Ascending aorta (tissue), 2 donors: ENCODE measurements at regions not wholly inside any gene's neighbourhood (a gene's known extent, or its start where the extent isn't known, plus 50 kb on each side); places are given as distances from the start of the nearest gene placed in this dataset.

Experiments
- DNase-seq, 2 donors: peaks; one replicate each; pipeline ENCODE4 v3.0.0-alpha.2; 2019; ENCODE audit warnings: low spot score in 2 of 2
- H3K27ac ChIP-seq, 2 donors: fragments of 200-600 bp; sonication (generic); one replicate each; pipeline ENCODE4 v1.5.1; 2016 to 2017; ENCODE audit warnings: mild to moderate bottlenecking in 1 of 2
- H3K27me3 ChIP-seq: fragments of 200-600 bp; sonication (generic); one replicate; pipeline ENCODE4 v1.5.1; 2017
- H3K36me3 ChIP-seq, 2 donors: fragments of 200-600 bp; sonication (generic); one replicate each; pipeline ENCODE4 v1.5.1; 2016
- H3K4me1 ChIP-seq, 2 donors: fragments of 200-600 bp; sonication (generic); one replicate each; pipeline ENCODE4 v1.5.1; 2016 to 2017; ENCODE audit warnings: mild to moderate bottlenecking in 1 of 2
- H3K4me3 ChIP-seq, 2 donors: fragments of 200-600 bp; sonication (generic); one replicate each; pipeline ENCODE4 v1.5.1; 2016 to 2017; ENCODE audit warnings: mild to moderate bottlenecking in 1 of 2
- H3K9me3 ChIP-seq, 2 donors: fragments of 200-600 bp; sonication (generic); one replicate each; pipeline ENCODE4 v1.5.1; 2016
- intact Hi-C: fragments of 100-400 bp; cut with DNase I; formaldehyde crosslinking; loops from one replicate; pipeline ENCODE4 v1.15.1; 2023
- TF ChIP-seq, protein P1 (sequence below), 3 experiments: fragments of 200-600 bp in 2 of 3; fragments of 450-650 bp in 1 of 3; sonication (generic) in 2 of 3; IDR thresholded peaks; one replicate each; pipeline ENCODE4 v1.5.1; 2016 to 2019; ENCODE audit warnings: antibody characterized with exemption in 3 of 3, mild to moderate bottlenecking in 1 of 3, moderate library complexity in 1 of 3

DNA sequence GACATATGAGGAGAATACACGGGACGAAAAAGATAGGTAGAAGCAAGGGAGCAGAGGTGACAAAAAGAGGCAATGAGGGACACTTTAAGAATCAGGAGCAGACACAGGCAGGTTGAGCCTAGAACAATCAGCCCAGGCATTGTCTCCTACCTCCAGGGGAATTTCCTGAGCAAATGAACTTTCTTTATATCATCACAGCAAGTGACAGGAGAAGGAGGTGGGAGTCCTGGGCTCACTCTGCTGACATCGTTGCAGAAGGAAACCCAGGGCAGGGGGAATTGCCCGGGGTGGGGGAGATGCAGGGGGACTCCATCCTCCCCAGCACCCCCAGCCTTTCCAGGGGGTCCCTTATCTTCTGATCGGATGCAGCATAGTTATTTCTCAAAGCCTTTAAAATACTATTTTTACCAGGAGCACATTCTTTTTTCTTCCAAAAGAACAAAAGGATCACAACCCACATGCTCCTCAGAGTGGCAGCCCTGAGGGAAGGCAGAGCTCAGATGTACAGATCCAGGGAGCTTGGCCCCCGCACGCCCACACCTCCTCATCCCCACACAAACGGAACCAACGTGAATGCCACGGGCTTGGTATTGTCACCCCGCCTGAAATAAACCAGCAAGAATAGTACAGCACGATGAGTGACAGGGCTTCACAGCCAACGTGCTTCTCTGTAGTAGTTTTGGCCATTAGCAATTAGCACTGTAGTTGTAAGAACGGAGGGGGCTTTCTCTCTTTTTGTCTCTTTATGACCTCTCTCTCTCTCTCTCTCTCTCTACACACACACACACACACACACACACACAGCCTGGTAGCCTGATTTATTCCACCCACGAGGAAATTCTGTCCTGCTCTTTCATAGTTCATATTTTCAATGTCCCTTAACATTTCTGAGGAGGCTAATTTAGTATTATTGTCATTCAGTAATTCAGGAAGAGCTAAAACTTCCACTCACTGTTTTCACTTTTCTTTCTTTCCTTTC is 169.5 kb upstream of the UBL3 start:
- Histone ChIP-seq H3K36me3 (no peaks in the 10 kb centered on the region), H3K9me3 (no peaks in the 10 kb centered on the region), H3K27me3 (no peaks in the 10 kb centered on the region), H3K4me1 (no peaks in the 10 kb centered on the region), H3K4me3 (no peak overlapping the region), H3K27ac (no peak overlapping the region)
- TF ChIP-seq, protein P1, sequence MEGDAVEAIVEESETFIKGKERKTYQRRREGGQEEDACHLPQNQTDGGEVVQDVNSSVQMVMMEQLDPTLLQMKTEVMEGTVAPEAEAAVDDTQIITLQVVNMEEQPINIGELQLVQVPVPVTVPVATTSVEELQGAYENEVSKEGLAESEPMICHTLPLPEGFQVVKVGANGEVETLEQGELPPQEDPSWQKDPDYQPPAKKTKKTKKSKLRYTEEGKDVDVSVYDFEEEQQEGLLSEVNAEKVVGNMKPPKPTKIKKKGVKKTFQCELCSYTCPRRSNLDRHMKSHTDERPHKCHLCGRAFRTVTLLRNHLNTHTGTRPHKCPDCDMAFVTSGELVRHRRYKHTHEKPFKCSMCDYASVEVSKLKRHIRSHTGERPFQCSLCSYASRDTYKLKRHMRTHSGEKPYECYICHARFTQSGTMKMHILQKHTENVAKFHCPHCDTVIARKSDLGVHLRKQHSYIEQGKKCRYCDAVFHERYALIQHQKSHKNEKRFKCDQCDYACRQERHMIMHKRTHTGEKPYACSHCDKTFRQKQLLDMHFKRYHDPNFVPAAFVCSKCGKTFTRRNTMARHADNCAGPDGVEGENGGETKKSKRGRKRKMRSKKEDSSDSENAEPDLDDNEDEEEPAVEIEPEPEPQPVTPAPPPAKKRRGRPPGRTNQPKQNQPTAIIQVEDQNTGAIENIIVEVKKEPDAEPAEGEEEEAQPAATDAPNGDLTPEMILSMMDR (IDR thresholded peaks at IDR 0.05), result no peak
- DNase-seq, result no peak
- intact Hi-C loops, result no loop called here

DNA sequence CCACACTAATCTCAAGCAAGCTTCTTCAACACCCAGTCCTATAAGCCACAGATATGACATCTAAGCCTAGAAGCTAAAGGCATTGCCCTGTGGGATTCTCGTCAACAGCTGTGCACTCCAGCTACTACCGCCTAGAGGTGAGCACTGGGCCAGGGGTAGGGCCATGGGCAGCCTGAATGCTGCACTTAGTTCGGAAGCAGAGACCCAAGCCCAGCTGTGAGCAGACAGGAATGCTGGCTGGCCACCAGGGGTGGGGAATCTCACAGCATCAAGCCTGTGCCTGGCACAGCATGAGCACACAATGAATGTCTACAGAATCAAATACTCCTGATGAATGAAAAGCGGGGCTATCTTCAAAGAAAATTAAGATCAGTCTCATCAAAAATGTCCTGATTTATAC is 167.5 kb upstream of the UBL3 start:
- H3K4me3 ChIP-seq, result no peak overlapping the region
- DNase-seq, result no peak
- H3K27ac ChIP-seq, result no peak overlapping the region
- intact Hi-C loops, result no loop called here
- no peaks in the 10 kb centered on the region for H3K4me1 ChIP-seq
- H3K9me3 ChIP-seq, result no peaks in the 10 kb centered on the region
- no peaks in the 10 kb centered on the region for H3K27me3 ChIP-seq
- no peaks in the 10 kb centered on the region for H3K36me3 ChIP-seq
- TF ChIP-seq, protein P1 (IDR thresholded peaks at IDR 0.05), result no peak

DNA sequence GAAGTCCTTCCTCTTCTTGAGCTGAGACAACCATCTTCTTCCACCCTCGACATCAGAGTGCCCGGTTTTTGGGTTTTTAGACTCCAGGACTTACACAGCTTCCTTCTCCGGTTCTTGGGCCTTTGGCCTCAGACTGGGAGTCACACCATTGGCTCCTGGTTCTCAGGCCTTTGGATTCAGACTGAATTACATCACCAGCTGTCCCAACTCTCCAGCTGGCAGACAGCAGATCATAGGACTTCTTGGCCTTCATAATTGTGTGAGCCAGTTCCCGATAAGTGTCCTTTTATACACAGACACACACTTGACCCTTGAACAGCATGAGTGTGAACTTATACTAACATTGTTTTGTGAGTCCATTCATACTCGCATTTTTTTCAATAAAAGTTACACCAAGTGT is 166.0 kb upstream of the UBL3 start:
- DNase-seq, result no peak
- Histone ChIP-seq H3K4me3 (no peak overlapping the region), H3K27me3 (no peaks in the 10 kb centered on the region), H3K9me3 (no peaks in the 10 kb centered on the region), H3K36me3 (no peaks in the 10 kb centered on the region), H3K4me1 (no peaks in the 10 kb centered on the region), H3K27ac (no peak overlapping the region)
- intact Hi-C loops, result no loop called here
- TF ChIP-seq, protein P1 (IDR thresholded peaks at IDR 0.05), result no peak

DNA sequence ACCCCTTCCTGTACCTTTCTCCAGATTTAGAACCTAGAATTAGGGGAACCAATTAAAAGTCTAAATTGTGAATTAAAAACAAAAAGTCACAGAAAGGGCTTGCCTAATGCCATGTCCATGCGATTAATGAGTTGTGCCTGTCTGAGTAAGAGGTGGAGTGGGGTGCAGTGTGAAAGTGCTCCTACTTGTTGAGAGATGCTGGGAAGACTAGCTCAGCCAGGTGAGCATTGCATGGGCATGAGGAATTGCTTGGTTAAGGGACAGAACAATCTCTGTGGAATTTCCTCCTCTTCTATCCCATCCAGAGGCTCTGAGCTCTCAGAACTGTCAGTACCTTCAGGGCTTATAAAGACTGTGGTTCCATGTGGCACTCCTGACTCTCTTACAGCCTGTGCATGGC is 159.0 kb upstream of the UBL3 start:
- H3K27ac ChIP-seq, result no peak overlapping the region
- TF ChIP-seq, protein P1 (IDR thresholded peaks at IDR 0.05), result no peak
- H3K9me3 ChIP-seq, result no peaks in the 10 kb centered on the region
- H3K4me3 ChIP-seq, result no peak overlapping the region
- no peaks in the 10 kb centered on the region for H3K27me3 ChIP-seq
- H3K4me1 ChIP-seq, result no peaks in the 10 kb centered on the region
- DNase-seq, result no peak
- H3K36me3 ChIP-seq, result no peaks in the 10 kb centered on the region
- intact Hi-C loops, result no loop called here

DNA sequence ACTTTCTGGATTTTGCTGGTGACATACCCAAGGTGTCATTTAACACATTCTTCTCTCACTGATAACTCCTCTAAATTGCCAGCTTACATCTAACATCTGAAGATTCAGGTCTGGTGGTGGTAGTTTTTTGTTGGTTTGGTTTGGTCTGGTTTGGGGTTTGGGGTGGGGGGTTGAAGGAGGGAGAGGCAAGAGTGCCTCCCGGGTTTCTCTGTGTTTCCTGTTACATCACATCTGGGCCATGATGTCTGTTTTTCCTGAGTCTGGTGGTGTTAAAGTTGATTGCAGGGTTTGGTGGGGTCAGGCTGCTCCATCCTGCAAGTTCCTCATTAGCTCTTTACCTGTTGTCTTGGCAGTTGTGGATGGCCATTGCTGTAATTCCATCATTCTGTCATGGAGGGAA is 155.8 kb upstream of the UBL3 start:
- H3K4me3 ChIP-seq, result no peak overlapping the region
- no peak overlapping the region for H3K27ac ChIP-seq
- H3K36me3 ChIP-seq, result no peaks in the 10 kb centered on the region
- no peak for DNase-seq
- intact Hi-C loops, result no loop called here
- no peaks in the 10 kb centered on the region for H3K27me3 ChIP-seq
- no peaks in the 10 kb centered on the region for H3K9me3 ChIP-seq
- no peaks in the 10 kb centered on the region for H3K4me1 ChIP-seq
- TF ChIP-seq, protein P1 (IDR thresholded peaks at IDR 0.05), result no peak
